ENCODE measurements at regions not wholly inside any gene's neighbourhood (a gene's known extent, or its start where the extent isn't known, plus 50 kb on each side); places are given as distances from the start of the nearest gene placed in this dataset.

DNA sequence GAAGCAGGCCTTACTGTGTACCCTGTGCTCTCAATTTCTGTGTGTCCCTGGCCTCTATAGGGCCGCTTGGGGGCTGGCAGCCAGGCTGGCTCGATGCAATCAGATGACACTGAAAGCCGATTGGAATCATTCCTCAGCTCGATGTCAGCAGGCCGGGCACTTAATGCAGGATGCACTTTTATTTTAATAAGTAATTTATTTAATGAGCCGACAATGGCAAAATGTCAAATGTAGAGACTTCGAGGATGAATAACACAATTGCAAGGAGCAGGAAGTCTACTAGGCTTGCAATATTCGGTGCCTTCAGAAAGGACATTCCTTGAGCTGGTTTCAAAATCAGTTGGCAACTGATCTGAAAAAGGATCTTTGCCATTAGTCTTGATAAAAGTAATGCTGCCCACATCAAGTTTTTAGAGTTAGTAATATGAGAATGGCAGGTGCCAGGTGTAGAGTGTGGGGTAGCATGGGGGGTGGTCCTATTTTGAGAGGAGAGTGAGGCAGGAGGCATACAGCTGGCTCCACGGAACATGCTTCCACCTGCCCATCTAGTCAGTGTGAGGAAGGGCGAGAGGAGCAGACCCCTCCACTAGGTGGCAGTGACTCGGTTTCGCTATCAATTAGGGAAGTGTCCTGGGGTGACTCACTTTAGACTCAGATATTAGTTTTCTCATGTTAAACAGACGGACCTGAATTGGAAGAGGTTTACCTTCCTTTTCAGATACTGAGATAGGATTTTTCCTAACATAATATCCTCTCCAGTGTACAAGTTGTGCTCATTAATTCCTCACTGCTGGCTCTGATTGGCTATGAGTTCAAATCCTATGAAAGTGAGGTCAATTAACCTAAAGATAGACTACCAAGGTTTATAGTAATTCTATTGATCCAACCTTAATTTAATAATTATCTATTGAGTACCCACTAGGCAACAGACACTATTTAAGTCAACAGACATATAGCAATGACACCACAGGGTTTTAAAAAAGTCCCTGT, 80.9 kb downstream of the NABP1 start:
- TF ChIP-seq, protein P1, sequence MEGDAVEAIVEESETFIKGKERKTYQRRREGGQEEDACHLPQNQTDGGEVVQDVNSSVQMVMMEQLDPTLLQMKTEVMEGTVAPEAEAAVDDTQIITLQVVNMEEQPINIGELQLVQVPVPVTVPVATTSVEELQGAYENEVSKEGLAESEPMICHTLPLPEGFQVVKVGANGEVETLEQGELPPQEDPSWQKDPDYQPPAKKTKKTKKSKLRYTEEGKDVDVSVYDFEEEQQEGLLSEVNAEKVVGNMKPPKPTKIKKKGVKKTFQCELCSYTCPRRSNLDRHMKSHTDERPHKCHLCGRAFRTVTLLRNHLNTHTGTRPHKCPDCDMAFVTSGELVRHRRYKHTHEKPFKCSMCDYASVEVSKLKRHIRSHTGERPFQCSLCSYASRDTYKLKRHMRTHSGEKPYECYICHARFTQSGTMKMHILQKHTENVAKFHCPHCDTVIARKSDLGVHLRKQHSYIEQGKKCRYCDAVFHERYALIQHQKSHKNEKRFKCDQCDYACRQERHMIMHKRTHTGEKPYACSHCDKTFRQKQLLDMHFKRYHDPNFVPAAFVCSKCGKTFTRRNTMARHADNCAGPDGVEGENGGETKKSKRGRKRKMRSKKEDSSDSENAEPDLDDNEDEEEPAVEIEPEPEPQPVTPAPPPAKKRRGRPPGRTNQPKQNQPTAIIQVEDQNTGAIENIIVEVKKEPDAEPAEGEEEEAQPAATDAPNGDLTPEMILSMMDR (IDR thresholded peaks at IDR 0.05; ENCODE audit: low read length): peak; percentile 81
- TF ChIP-seq EZH2 (IDR thresholded peaks at IDR 0.05; ENCODE audit: borderline replicate concordance, low read length): no peak
